IPS-20b (cell line): ENCODE measurements at regions not wholly inside any gene's neighbourhood (a gene's known extent, or its start where the extent isn't known, plus 50 kb on each side); places are given as distances from the start of the nearest gene placed in this dataset.

Source experiments
- H3K27ac ChIP-seq: one replicate; pipeline ENCODE4 v1.5.1; 2013; ENCODE audit warnings: low read length
- H3K27me3 ChIP-seq: 2 replicates; pipeline ENCODE4 v1.6.1; 2013; ENCODE audit warnings: mild to moderate bottlenecking, low read length, inconsistent platforms; ENCODE audit not compliant: insufficient read depth
- H3K36me3 ChIP-seq: 2 replicates; pipeline ENCODE4 v1.6.1; 2013; ENCODE audit warnings: low read depth, mild to moderate bottlenecking, inconsistent platforms, low read length, moderate library complexity; ENCODE audit not compliant: insufficient read depth
- H3K4me1 ChIP-seq: 2 replicates; pipeline ENCODE4 v1.6.1; 2013; ENCODE audit warnings: mild to moderate bottlenecking, control low read depth, inconsistent platforms, low read length, moderate library complexity; ENCODE audit not compliant: insufficient read depth
- H3K4me3 ChIP-seq: 2 replicates; pipeline ENCODE4 v1.5.1; 2013; ENCODE audit warnings: mild to moderate bottlenecking, low read length, inconsistent platforms
- H3K9ac ChIP-seq: 2 replicates; pipeline ENCODE4 v1.6.1; 2013; ENCODE audit warnings: low read depth, mild to moderate bottlenecking, inconsistent platforms, low read length, moderate library complexity
- H3K9me3 ChIP-seq: 2 replicates; pipeline ENCODE4 v1.6.1; 2013; ENCODE audit warnings: mild to moderate bottlenecking, low read depth, low read length, inconsistent platforms; ENCODE audit not compliant: insufficient read depth

- Histone ChIP-seq H3K27ac (no peak overlapping the region), H3K4me3 (no peak overlapping the region), H3K9ac (no peak overlapping the region), H3K9me3 (no peaks in the 10 kb centered on the region), H3K27me3 (no peaks in the 10 kb centered on the region), H3K4me1 (no peaks in the 10 kb centered on the region), H3K36me3 (no peaks in the 10 kb centered on the region)
These were observed 234.1 kb downstream of the AUH start for GRCh38 chr9:91127653-91128052.

GRCh38 chr9:91130796-91131318 is 230.9 kb downstream of the AUH start:
- Histone ChIP-seq H3K27me3 (no peaks in the 10 kb centered on the region), H3K36me3 (no peaks in the 10 kb centered on the region), H3K9ac (no peak overlapping the region), H3K27ac (no peak overlapping the region), H3K4me1 (no peaks in the 10 kb centered on the region), H3K9me3 (no peaks in the 10 kb centered on the region), H3K4me3 (no peak overlapping the region)

- H3K36me3 ChIP-seq = no peaks in the 10 kb centered on the region
- H3K4me1 ChIP-seq = no peaks in the 10 kb centered on the region
- no peak overlapping the region for H3K27ac ChIP-seq
- H3K9me3 ChIP-seq = no peaks in the 10 kb centered on the region
- H3K27me3 ChIP-seq = no peaks in the 10 kb centered on the region
- H3K9ac ChIP-seq = no peak overlapping the region
- no peak overlapping the region for H3K4me3 ChIP-seq
These were observed 230.3 kb downstream of the AUH start for GRCh38 chr9:91131433-91131839.

- no peak overlapping the region for H3K27ac ChIP-seq
- no peaks in the 10 kb centered on the region for H3K4me1 ChIP-seq
- H3K9ac ChIP-seq = no peak overlapping the region
These were observed 229.1 kb downstream of the AUH start for GRCh38 chr9:91132576-91133073.

GRCh38 chr9:91134608-91135007 is 227.1 kb downstream of the AUH start:
- Histone ChIP-seq H3K9me3 (no peaks in the 10 kb centered on the region), H3K4me3 (no peak overlapping the region), H3K4me1 (no peaks in the 10 kb centered on the region), H3K36me3 (no peaks in the 10 kb centered on the region), H3K9ac (no peak overlapping the region), H3K27me3 (no peaks in the 10 kb centered on the region), H3K27ac (no peak overlapping the region)

More at GRCh38 chr9:91132576-91133073, 229.1 kb downstream of the AUH start:
- no peaks in the 10 kb centered on the region for H3K36me3 ChIP-seq
- H3K9me3 ChIP-seq = no peaks in the 10 kb centered on the region
- H3K27me3 ChIP-seq = no peaks in the 10 kb centered on the region
- H3K4me3 ChIP-seq = no peak overlapping the region

- no peak overlapping the region for H3K27ac ChIP-seq
- no peaks in the 10 kb centered on the region for H3K4me1 ChIP-seq
- no peaks in the 10 kb centered on the region for H3K36me3 ChIP-seq
- H3K4me3 ChIP-seq = no peak overlapping the region
- no peaks in the 10 kb centered on the region for H3K27me3 ChIP-seq
- H3K9ac ChIP-seq = no peak overlapping the region
- H3K9me3 ChIP-seq = no peaks in the 10 kb centered on the region
These were observed 224.3 kb downstream of the AUH start for GRCh38 chr9:91137391-91137790.

GRCh38 chr9:91138760-91139159 is 223.0 kb downstream of the AUH start:
- no peaks in the 10 kb centered on the region for H3K9me3 ChIP-seq
- H3K27ac ChIP-seq = no peak overlapping the region
- H3K4me3 ChIP-seq = no peak overlapping the region
- no peaks in the 10 kb centered on the region for H3K36me3 ChIP-seq
- no peaks in the 10 kb centered on the region for H3K4me1 ChIP-seq
- no peak overlapping the region for H3K9ac ChIP-seq
- H3K27me3 ChIP-seq = no peaks in the 10 kb centered on the region

- Histone ChIP-seq H3K9ac (no peak overlapping the region), H3K36me3 (no peaks in the 10 kb centered on the region), H3K9me3 (peaks cover 4% of the 10 kb centered on the region; the same call in 1 of the 2 replicates), H3K4me3 (no peak overlapping the region), H3K27ac (no peak overlapping the region), H3K4me1 (no peaks in the 10 kb centered on the region), H3K27me3 (no peaks in the 10 kb centered on the region)
These were observed 220.2 kb downstream of the AUH start for GRCh38 chr9:91141407-91141965.

- Histone ChIP-seq H3K27ac (no peak overlapping the region), H3K4me3 (no peak overlapping the region), H3K4me1 (peaks cover 3% of the 10 kb centered on the region; the same call in 1 of the 2 replicates), H3K36me3 (no peaks in the 10 kb centered on the region), H3K9me3 (peaks cover 4% of the 10 kb centered on the region; the same call in 1 of the 2 replicates), H3K9ac (no peak overlapping the region), H3K27me3 (no peaks in the 10 kb centered on the region)
These were observed 218.6 kb downstream of the AUH start for GRCh38 chr9:91143162-91143561.

GRCh38 chr9:91143642-91144041 is 218.1 kb downstream of the AUH start:
- peaks cover 3% of the 10 kb centered on the region; the same call in 1 of the 2 replicates for H3K4me1 ChIP-seq
- no peak overlapping the region for H3K27ac ChIP-seq
- H3K27me3 ChIP-seq = no peaks in the 10 kb centered on the region
- H3K36me3 ChIP-seq = no peaks in the 10 kb centered on the region
- no peak overlapping the region for H3K4me3 ChIP-seq
- H3K9me3 ChIP-seq = peaks cover 4% of the 10 kb centered on the region; the same call in 1 of the 2 replicates
- H3K9ac ChIP-seq = no peak overlapping the region

- H3K4me1 ChIP-seq = peaks cover 3% of the 10 kb centered on the region; the same call in 1 of the 2 replicates
- H3K27me3 ChIP-seq = no peaks in the 10 kb centered on the region
- no peaks in the 10 kb centered on the region for H3K36me3 ChIP-seq
These were observed 216.9 kb downstream of the AUH start for GRCh38 chr9:91144769-91145168.

GRCh38 chr9:91145496-91145895 is 216.2 kb downstream of the AUH start:
- Histone ChIP-seq H3K4me1 (peaks cover 3% of the 10 kb centered on the region; the same call in 1 of the 2 replicates), H3K9me3 (peaks cover 8% of the 10 kb centered on the region; the same call in 1 of the 2 replicates), H3K36me3 (no peaks in the 10 kb centered on the region), H3K9ac (no peak overlapping the region), H3K27ac (no peak overlapping the region), H3K27me3 (no peaks in the 10 kb centered on the region), H3K4me3 (no peak overlapping the region)

More at GRCh38 chr9:91144769-91145168, 216.9 kb downstream of the AUH start:
- no peak overlapping the region for H3K4me3 ChIP-seq
- H3K27ac ChIP-seq = no peak overlapping the region
- H3K9ac ChIP-seq = no peak overlapping the region
- H3K9me3 ChIP-seq = peaks cover 4% of the 10 kb centered on the region; the same call in 1 of the 2 replicates
